Tibial artery (tissue), 4 donors: ENCODE measurements at regions not wholly inside any gene's neighbourhood (a gene's known extent, or its start where the extent isn't known, plus 50 kb on each side); places are given as distances from the start of the nearest gene placed in this dataset.

Experiments used
- DNase-seq, 2 donors: peaks; one replicate each; pipeline ENCODE4 v3.0.0-alpha.2; 2019
- H3K27ac ChIP-seq, 2 donors: fragments of 200-600 bp; sonication (generic) in 1 of 2; 1 replicate in 1 of 2; 2 replicates in 1 of 2; pipeline ENCODE4 v1.5.1; 2018 to 2019; ENCODE audit warnings: mild to moderate bottlenecking in 1 of 2
- H3K27me3 ChIP-seq, 2 donors: fragments of 200-600 bp; sonication (generic) in 1 of 2; one replicate each; pipeline versions ENCODE4 v1.5.1 to v1.6.0; 2016 to 2019
- H3K36me3 ChIP-seq, 3 donors: fragments of 200-600 bp; sonication (generic) in 2 of 3; one replicate each; pipeline ENCODE4 v1.5.1; 2016 to 2019; ENCODE audit warnings: mild to moderate bottlenecking in 2 of 3
- H3K4me1 ChIP-seq, 4 donors: fragments of 200-600 bp; sonication (generic) in 2 of 4; 1 replicate in 3 of 4; 2 replicates in 1 of 4; pipeline ENCODE4 v1.5.1; 2016 to 2019
- H3K4me3 ChIP-seq, 2 donors: fragments of 200-600 bp; sonication (generic) in 1 of 2; 1 replicate in 1 of 2; 2 replicates in 1 of 2; pipeline ENCODE4 v1.5.1; 2018 to 2019; ENCODE audit warnings: mild to moderate bottlenecking in 2 of 2
- H3K9me3 ChIP-seq, 3 donors: fragments of 200-600 bp; sonication (generic) in 1 of 3; one replicate each; pipeline ENCODE4 v1.5.1; 2016 to 2019
- CTCF ChIP-seq, 2 experiments: fragments of 200-600 bp in 1 of 2; fragments of 450-650 bp in 1 of 2; IDR thresholded peaks; one replicate each; pipeline ENCODE4 v1.5.1; 2017 to 2019; ENCODE audit warnings: antibody characterized with exemption in 2 of 2, mild to moderate bottlenecking in 1 of 2, moderate library complexity in 1 of 2
- intact Hi-C: fragments of 100-400 bp; cut with DNase I; formaldehyde crosslinking; loops from one replicate; pipeline ENCODE4 v1.15.0; 2023; ENCODE audit warnings: low total_unique reads

- no peaks in the 10 kb centered on the region for H3K9me3 ChIP-seq
- H3K27ac ChIP-seq, result no peak overlapping the region
- peaks cover 0 to 23% (median 9%) of the 10 kb centered on the region in 4 donors for H3K4me1 ChIP-seq
- H3K27me3 ChIP-seq, result no peaks in the 10 kb centered on the region
- TF ChIP-seq CTCF (IDR thresholded peaks at IDR 0.05), result no peak
- intact Hi-C loops, result no loop called here
- no peak overlapping the region for H3K4me3 ChIP-seq
- H3K36me3 ChIP-seq, result no peaks in the 10 kb centered on the region
- DNase-seq, result no peak
Measured at GRCh38 chr12:104858611-104859543, 99.2 kb downstream of the SLC41A2 start.

DNA sequence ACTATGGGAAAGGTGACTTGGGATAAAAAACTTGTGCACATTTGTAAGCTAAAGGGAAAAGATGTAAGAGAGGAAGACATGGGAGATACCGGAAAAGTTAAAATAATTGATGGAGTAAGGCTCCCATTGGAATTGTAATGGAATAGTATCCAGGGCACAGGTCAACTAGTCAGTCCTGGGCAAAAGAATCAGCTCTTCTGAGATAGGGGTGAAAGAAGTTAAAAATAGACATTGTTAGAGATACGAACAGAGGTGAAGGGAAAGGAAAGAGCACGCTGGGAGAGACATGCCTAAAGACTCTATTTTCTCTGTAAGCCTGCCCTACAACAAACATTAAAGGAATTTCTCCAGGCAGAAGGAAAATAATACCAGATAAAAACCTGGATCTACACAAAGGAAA is 101.6 kb downstream of the SLC41A2 start:
- Histone ChIP-seq H3K27ac (peak overlapping the region; percentile 29 to 35), H3K27me3 (no peaks in the 10 kb centered on the region), H3K36me3 (no peaks in the 10 kb centered on the region), H3K4me3 (no peak overlapping the region), H3K9me3 (no peaks in the 10 kb centered on the region), H3K4me1 (peaks cover 0 to 29% (median 5%) of the 10 kb centered on the region in 4 donors)
- no peak for DNase-seq
- intact Hi-C loops, result no loop called here
- TF ChIP-seq CTCF (IDR thresholded peaks at IDR 0.05), result no peak

GRCh38 chr12:104855599-104855998 is 102.5 kb downstream of the SLC41A2 start:
- intact Hi-C loops, result no loop called here
- peak overlapping the region in 1 of 2 donors; percentile 29 for H3K27ac ChIP-seq
- no peaks in the 10 kb centered on the region for H3K9me3 ChIP-seq
- peaks cover 0 to 29% (median 5%) of the 10 kb centered on the region in 4 donors for H3K4me1 ChIP-seq
- no peak for DNase-seq
- no peak overlapping the region for H3K4me3 ChIP-seq
- TF ChIP-seq CTCF (IDR thresholded peaks at IDR 0.05), result no peak
- no peaks in the 10 kb centered on the region for H3K27me3 ChIP-seq
- no peaks in the 10 kb centered on the region for H3K36me3 ChIP-seq

- H3K9me3 ChIP-seq, result no peaks in the 10 kb centered on the region
- no peak for DNase-seq
- no peak overlapping the region for H3K4me3 ChIP-seq
- intact Hi-C loops, result no loop called here
- no peaks in the 10 kb centered on the region for H3K36me3 ChIP-seq
- H3K27me3 ChIP-seq, result no peaks in the 10 kb centered on the region
- no peak for TF ChIP-seq CTCF (IDR thresholded peaks at IDR 0.05)
- peaks cover 0 to 29% (median 5%) of the 10 kb centered on the region in 4 donors for H3K4me1 ChIP-seq
- no peak overlapping the region for H3K27ac ChIP-seq
Measured at GRCh38 chr12:104852896-104853295, 105.2 kb downstream of the SLC41A2 start.

DNA sequence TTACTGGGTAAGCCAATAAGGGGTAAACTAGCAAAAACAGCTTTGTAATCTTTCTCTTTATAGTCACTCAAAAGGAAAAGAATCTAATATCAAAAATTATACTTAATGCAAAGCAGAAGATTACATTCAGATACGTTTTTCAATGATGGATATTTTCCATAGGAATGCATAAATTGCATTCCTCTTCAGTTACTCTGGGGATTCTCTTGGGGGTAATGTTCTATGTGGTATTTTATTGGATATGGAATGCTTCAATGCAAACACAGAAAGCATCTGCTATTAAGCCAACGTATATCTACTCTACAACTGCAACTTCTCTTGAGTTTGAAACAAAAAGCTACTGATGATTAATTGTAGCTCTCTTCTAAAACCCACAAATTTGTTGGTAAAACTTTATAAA is 106.0 kb downstream of the SLC41A2 start:
- H3K4me1 ChIP-seq, result peaks cover 0 to 29% (median 5%) of the 10 kb centered on the region in 4 donors

More for the DNA sequence above, 106.0 kb downstream of the SLC41A2 start:
- TF ChIP-seq CTCF (IDR thresholded peaks at IDR 0.05), result no peak
- intact Hi-C loops, result no loop called here
- Histone ChIP-seq H3K27me3 (no peaks in the 10 kb centered on the region), H3K9me3 (no peaks in the 10 kb centered on the region), H3K36me3 (no peaks in the 10 kb centered on the region), H3K4me3 (no peak overlapping the region), H3K27ac (no peak overlapping the region)
- DNase-seq, result no peak
